ENCODE measurements at regions not wholly inside any gene's neighbourhood (a gene's known extent, or its start where the extent isn't known, plus 50 kb on each side); places are given as distances from the start of the nearest gene placed in this dataset.

- FAIRE-seq: no peak
Observed at GRCh38 chr17:77593081-77593480, 365.4 kb upstream of the TNRC6C start.

DNA sequence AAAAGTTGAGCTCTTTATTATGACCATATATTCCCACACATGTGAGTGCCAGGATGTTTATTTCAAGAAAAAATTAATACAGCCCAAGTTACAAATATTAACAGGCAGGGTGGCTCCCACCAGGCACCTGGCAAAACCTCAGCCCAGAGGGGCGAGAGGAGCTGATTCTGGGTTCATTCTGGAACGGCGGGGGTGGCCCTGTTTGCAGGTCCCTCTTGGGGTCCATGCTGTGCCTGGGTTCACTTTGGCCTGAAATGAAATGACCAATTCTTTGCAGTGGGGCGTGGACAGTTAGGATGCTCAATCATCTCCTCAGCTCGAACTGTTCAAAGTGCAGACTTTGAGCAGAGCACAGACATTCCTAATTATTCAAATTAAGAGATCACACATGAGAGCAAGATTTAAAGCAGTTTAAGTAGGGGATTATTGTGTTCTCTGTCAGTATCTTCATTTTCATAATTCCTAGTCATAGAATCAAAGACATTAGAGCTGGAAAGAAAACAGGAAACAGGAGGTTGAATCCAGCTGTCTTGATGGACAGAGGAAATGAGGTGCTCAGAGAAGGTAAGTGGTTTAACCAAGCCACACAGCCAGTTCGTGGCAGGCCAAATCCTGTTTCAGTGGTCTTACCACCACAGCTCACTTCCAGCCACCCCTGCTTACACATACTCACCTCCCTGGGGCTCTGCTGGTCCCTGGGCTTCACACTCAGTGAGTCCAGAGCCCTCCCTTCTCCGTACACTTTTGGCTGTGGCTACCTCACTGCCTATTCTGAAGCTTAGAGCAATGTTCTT, 363.9 kb upstream of the TNRC6C start:
- no peak for FAIRE-seq

DNA sequence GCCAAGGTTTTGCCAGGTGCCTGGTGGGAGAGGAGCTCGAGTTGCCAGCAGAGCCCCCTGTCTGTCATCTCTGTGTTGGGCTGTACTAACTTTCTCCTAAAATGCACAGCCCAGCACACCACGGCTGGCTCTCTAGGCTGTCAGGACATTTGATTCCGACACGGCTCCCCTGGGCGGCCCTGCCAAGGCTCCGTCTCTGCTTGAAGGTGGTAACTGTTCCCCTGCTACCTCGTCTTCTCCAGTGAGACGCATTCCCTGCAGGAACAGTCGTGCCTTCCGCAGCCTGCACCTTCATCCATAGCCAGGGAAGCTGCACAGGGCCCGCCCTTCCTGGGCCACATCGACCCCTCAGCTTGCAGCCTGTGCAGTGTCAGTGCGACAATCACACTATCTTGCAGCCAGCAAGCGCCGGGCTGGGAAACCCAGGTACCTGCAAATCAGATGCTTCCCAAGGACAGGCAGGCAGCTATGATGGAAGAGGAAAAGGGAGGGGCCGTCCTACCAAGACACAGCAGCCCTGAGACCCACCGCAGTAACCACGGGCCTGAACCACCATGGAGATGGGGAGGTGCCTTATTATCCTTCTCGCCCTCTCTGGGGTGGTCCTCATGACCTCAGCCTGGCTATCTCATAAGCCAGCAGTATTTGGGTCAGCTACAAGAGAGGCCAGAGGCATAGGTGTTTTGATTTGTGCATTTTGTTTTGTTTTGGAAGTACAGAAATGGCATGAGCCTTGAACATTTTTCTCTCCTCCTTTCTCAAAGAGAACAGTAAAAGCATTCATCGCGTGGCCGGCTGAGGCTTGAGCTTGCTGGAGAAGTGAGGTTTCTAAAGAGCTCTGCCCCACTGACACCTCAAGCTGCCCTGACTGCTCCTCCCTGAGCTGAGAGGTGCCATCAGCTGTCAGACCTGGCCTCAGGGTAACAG, 361.7 kb upstream of the TNRC6C start:
- no peak for FAIRE-seq

DNA sequence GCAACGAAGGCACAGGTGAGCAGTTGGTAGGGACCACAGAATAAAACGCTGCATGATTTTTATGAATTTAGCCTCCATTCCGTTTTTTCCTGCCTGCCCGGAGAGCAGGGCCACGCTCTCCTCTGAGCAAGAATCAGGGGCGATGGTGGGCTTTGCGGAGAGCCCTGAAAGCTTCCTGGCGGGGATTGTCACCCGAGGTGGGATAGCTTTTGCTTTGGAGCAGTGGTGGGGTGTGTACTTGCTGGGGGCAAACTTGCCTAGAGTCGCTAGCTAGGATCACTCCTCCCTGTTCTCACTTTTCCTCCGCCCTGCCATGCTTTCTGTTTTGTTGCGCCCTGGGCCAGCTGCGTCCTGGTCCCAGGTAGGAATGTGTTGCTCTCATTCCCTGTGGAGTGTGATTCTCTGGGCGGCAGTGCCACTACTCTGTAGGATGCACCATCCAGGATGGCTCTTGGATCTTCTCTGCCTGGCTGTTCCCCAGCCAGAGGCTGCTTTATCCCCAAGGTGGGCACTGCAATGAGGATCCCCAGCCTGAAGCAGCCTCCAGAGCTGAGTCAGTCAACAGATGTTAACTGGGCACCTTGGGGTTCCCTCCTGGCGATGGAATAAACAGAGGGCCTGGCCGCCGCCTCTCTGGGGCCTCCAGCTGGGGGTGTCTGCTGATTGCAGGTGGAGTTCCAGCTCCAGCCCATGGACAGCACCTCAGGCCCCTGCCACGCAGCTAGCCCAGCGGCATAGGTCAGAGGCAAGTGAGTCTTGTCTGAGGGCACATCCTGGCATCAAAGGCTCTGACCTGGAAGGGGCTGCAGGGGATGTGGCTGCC, 360.9 kb upstream of the TNRC6C start:
- FAIRE-seq: no peak

DNA sequence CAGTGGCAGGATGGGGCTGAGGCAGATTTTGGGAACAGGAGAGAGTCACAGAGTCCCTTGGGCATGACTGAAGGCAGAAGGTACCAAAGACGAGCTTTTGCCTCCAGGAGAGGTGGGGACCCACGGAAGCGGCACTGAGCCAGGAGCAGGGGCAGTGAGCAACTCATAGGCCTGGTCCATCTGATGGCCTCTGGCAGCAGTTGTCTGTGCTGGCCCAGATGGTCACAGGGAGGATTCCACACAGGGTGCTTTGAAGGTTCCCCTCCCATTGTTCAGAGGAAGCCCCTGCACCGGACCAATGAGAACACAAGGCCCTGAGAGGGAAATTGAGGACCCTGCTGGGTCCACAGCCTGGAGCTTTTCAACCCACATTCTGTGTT, 360.3 kb upstream of the TNRC6C start:
- no peak for FAIRE-seq

GRCh38 chr17:77599699-77600098, 358.8 kb upstream of the TNRC6C start:
- FAIRE-seq: no peak

DNA sequence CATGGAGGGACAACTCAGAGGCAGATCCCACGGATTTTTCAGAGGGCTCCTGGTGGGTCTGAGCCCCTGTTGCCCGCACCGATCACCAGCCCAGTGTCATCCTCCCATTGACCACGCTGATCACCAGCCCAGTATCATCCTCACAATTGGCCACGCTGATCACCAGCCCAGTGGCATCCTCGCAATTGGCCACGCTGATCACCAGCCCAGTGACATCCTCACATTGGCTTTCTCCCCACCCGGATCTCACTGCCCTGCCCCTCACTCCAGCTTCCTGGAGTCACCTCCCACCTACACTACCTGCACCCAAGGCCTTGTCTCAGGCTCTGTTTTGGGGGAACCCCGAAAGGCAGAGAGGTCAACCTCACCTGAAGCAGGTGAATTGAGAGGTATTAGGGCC, 358.2 kb upstream of the TNRC6C start:
- no peak for FAIRE-seq

DNA sequence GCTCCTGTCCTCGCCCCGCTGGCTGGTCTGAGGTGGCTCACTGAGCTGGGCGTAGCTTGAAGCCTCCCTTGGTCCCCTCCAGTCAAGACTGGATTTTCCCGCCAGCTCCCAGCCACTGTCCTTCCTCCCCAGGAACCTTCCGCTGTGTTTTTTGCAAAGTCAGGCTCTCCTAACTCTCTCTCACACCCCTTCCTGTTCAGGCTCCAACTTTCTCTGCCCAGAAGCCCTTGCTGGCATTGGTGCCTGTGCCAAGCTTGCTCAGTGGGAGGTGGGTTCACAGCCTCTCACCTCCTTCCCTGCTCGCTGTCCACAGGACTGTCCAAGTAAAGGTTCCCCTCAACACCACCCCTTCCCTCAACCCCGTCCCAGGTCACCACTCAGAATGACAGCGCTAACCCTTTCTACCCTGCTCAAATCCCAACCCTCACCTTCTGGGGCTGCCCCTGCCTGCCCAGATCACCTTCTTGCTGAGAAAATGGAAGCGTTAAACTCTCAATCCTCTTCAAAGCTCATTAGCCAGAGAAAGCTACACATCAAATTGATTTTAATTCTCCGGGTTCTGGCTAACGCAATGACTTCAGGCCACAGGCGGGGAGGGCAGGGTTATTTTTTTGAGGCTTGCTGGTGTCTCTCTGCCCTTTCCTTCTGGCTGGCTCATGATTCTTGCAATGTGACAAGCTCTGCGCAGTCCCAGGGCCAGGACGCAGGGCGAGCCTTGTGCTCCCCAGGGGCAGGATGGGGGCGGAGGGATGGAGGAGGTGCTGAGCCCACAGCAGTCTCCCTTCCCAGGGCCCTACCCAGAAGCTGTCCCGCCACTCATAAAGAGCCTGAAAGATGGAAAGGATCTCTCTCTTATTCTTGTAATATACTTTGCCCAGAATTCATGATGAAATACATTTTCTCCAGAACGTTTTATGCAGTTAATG, 357.2 kb upstream of the TNRC6C start:
- no peak for FAIRE-seq

DNA sequence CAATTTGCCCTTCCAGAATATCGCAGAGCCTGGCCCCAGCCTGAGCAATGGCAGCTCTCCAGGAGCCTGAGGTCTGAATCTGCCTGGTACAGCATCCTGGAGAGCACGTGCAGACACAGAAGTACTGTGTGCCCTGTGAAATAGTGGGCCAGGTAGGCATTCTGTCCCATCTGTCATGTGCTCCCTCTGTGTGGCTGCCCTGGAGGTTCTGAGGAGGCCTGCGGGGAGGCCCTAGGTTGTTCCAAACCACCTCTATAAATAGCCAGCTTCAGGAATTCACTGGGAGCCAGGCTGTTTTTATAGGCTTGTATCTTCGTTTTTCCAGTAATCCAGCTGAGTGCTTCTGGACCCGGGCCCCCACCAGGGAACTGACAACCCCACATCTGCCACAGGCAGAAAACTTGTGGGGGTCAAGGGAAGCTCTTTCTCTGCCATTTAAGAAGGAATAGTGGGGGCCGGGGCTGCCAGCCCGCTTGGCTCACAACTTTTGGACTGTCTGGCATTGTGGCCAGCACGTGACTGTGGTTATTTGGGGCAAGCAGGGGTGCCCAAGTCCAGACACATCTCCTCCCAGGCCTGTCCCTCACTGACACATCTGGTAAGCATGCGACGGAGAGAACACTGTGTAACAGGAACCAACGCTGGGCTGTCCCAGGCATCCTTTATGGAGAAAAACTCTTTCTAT, 356.3 kb upstream of the TNRC6C start:
- FAIRE-seq: no peak

DNA sequence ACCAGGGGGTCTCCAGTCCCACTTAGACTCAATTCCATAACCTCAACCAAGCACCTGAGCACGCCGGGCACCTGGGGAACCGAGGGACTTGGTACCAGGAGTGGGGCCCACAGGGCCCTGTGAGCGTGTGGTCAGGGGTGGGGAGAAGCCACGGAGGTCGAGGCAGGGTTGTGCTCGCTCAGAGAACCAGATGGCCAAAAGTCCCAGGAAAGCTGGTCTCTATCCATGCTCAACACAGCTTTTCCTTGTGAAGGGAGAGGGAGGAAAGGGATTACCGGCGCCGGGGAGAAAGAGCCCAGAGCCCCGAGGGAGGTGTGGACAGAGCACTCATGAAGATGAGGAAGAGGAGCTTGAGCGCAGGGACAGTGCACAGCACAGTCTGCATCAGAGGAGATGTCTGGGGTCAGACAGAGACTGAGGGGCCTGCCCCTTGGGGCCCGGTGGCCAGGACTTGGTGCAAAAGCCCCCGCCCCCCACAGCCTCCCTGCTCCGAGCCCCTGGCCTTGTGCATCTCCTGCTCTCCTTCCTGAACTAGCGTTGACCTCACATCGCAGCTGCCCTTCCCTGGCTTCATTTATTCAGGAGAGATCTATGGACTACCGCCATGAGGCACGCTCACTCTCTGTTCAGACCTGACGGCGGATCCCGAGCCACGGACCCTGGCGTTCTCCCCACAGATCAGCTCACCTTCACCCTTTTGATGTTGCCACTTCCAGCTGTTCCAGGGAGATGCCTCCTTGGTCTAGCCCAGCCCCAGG, 355.4 kb upstream of the TNRC6C start:
- FAIRE-seq: no peak

- FAIRE-seq: no peak
Observed at GRCh38 chr17:77604301-77604972, 354.1 kb upstream of the TNRC6C start.

- no peak for FAIRE-seq
Observed at GRCh38 chr17:77604973-77605313, 353.6 kb upstream of the TNRC6C start.

DNA sequence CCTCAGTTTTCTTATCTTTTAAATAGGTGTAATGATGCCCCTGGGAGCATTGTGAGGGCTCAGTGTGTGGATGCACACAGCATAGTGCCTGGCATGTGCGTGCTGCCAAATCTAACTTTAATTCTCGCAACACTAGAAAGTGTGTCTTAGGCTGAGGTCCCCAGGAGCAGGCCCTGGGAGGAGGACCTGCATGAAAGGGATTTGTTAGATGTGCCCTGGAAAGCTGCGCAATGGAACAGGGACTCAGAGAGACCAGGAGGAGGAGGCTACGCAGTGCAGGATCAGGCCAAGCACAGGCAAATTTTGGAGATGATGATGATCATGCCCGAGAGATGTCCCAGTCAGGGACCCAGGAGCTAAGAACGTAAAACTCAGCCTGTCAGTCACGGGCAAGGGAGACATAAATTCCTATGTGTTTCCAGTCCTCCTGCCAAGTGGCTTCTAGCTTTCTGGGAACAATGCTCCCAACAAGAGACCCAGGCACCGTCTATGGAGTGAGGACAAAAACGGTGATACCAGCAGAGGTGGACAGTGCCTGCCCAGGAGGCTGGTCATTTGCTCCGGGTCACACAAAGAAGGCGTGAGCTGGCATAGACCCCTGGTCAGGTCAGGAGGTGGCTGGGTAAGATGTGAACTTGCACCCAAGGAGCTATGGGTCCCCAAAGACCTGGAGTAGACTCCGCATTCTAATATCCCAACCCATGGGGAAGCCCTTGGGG, 352.2 kb upstream of the TNRC6C start:
- FAIRE-seq: no peak

GRCh38 chr17:77606865-77607210, 351.7 kb upstream of the TNRC6C start:
- FAIRE-seq: no peak

GRCh38 chr17:77607606-77608005, 350.9 kb upstream of the TNRC6C start:
- FAIRE-seq: no peak

- FAIRE-seq: no peak
Observed at GRCh38 chr17:77608431-77608830, 350.1 kb upstream of the TNRC6C start.

GRCh38 chr17:77609553-77610517, 348.7 kb upstream of the TNRC6C start:
- no peak for FAIRE-seq

DNA sequence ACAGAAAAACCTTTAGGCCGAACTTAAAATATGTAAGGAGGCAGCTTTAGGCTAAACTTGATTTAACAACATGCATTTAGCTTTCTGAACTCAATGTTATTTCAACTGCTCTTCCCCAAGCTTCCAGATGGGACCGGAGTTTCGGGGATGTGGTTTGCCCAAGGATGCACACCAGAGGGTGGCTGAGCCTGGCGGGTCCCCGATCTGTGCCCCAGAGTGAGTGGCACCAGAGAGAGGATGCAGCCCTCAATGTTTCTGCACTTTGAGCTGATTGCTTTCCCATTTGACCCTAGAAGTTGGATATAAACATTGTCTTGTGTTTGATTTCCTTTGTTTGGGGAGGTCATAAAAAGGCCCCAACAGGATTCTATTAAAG, 348.0 kb upstream of the TNRC6C start:
- FAIRE-seq: no peak

Data from colon (tissue), 2 donors.